Activated T-helper 17 cell treated with anti-CD3 and anti-CD28 coated beads, Interleukin-2, amount 50 U/mL, for 72 hours (primary cell): ENCODE measurements at regions not wholly inside any gene's neighbourhood (a gene's known extent, or its start where the extent isn't known, plus 50 kb on each side); places are given as distances from the start of the nearest gene placed in this dataset.
"Not testable (repeated sequence)": the region's sequence is repeated elsewhere in the genome, so short reads cannot be mapped to it uniquely, and the experiment has no call there.

Experiments used
- ATAC-seq: fragments of 150-1000 bp; cut with Tn5 transposase; replicated peaks from 2 replicates; pipeline ENCODE4 v1.10.0; 2021; ENCODE audit warnings: mild to moderate bottlenecking, moderate library complexity
- H3K27ac Mint-ChIP-seq: one replicate; pipeline ENCODE4 v1.8.0; 2022; ENCODE audit warnings: mixed read lengths
- H3K27me3 Mint-ChIP-seq: one replicate; pipeline ENCODE4 v1.8.0; 2022; ENCODE audit warnings: mixed read lengths
- H3K36me3 Mint-ChIP-seq: one replicate; pipeline ENCODE4 v1.8.0; 2022; ENCODE audit warnings: low read depth, mild to moderate bottlenecking, mixed read lengths
- H3K4me1 Mint-ChIP-seq: one replicate; pipeline ENCODE4 v1.8.0; 2022; ENCODE audit warnings: mixed read lengths
- H3K4me3 Mint-ChIP-seq: one replicate; pipeline ENCODE4 v1.8.0; 2022; ENCODE audit warnings: mild to moderate bottlenecking, mixed read lengths
- H3K9me3 Mint-ChIP-seq: one replicate; pipeline ENCODE4 v1.8.0; 2022; ENCODE audit warnings: mixed read lengths

GRCh38 chr2:58702302-58702885 lies 461.3 kb upstream of the FANCL start:
- no peak overlapping the region for H3K27ac Mint-ChIP-seq
- no peak overlapping the region for H3K4me3 Mint-ChIP-seq
- H3K36me3 Mint-ChIP-seq: no peaks in the 10 kb centered on the region
- no peak for ATAC-seq
- no peaks in the 10 kb centered on the region for H3K4me1 Mint-ChIP-seq
- peaks cover 4% of the 10 kb centered on the region for H3K27me3 Mint-ChIP-seq
- H3K9me3 Mint-ChIP-seq: no peaks in the 10 kb centered on the region

GRCh38 chr2:58701688-58702301 lies 460.7 kb upstream of the FANCL start:
- Mint-ChIP-seq H3K9me3 (no peaks in the 10 kb centered on the region), H3K36me3 (no peaks in the 10 kb centered on the region), H3K4me3 (no peak overlapping the region), H3K27ac (no peak overlapping the region), H3K27me3 (peaks cover 4% of the 10 kb centered on the region), H3K4me1 (no peaks in the 10 kb centered on the region)
- ATAC-seq: no peak

DNA sequence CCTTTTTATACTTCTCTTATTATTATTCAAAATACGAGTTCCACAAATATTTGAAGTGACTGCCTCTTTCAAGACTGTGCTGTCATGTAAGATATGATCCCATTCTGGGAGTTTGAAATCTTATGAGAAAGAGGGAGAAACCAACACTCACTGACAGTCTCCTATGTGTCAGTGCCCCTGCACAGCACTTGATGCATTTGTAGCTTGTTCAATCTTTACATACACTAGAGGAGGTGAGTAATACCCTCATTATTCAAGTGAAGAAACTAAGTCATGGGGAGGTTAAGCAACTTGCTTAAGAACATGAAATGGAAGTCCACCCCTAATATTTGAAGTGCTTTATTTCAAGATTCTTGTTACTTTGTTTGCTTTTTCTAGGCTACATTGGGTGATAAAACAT lies 459.5 kb upstream of the FANCL start:
- Mint-ChIP-seq H3K27ac (no peak overlapping the region), H3K4me3 (no peak overlapping the region), H3K9me3 (no peaks in the 10 kb centered on the region), H3K27me3 (no peaks in the 10 kb centered on the region), H3K36me3 (no peaks in the 10 kb centered on the region), H3K4me1 (no peaks in the 10 kb centered on the region)
- ATAC-seq: no peak

DNA sequence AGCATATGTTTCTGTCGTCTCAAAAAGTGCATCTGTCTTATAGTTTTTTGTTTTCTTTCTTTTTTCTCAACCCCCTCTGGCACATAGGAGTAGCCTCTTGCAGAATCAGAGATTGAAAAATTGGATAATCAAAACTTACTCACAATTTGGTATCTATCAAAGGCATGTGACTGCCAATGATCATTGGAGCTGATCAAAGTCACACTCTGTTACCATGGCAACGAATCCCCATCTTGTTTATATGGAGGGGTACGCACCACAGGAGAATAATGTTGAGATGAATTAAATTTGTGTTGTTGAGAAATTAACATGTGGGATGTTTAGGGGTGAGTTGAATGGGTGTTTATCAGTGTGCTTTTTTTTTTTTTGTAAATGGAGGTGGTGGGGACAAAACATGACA lies 458.3 kb upstream of the FANCL start:
- no peaks in the 10 kb centered on the region for H3K4me1 Mint-ChIP-seq
- no peak for ATAC-seq
- no peaks in the 10 kb centered on the region for H3K36me3 Mint-ChIP-seq
- H3K9me3 Mint-ChIP-seq: no peaks in the 10 kb centered on the region
- H3K27me3 Mint-ChIP-seq: no peaks in the 10 kb centered on the region
- H3K4me3 Mint-ChIP-seq: no peak overlapping the region
- H3K27ac Mint-ChIP-seq: no peak overlapping the region

- ATAC-seq: no peak
- no peak overlapping the region for H3K27ac Mint-ChIP-seq
- H3K9me3 Mint-ChIP-seq: no peaks in the 10 kb centered on the region
- no peaks in the 10 kb centered on the region for H3K4me1 Mint-ChIP-seq
- H3K36me3 Mint-ChIP-seq: no peaks in the 10 kb centered on the region
- H3K4me3 Mint-ChIP-seq: no peak overlapping the region
- no peaks in the 10 kb centered on the region for H3K27me3 Mint-ChIP-seq
These were observed 457.5 kb upstream of the FANCL start for GRCh38 chr2:58698620-58699019.

GRCh38 chr2:58694114-58694513 lies 453.0 kb upstream of the FANCL start:
- H3K4me1 Mint-ChIP-seq, H3K4me3 Mint-ChIP-seq, H3K27ac Mint-ChIP-seq: not testable (repeated sequence)

GRCh38 chr2:58691041-58691440 lies 449.9 kb upstream of the FANCL start:
- not testable (repeated sequence) for H3K36me3 Mint-ChIP-seq, H3K4me1 Mint-ChIP-seq, H3K27ac Mint-ChIP-seq, H3K27me3 Mint-ChIP-seq, ATAC-seq, H3K4me3 Mint-ChIP-seq
- peaks cover 15% of the 10 kb centered on the region for H3K9me3 Mint-ChIP-seq

More at GRCh38 chr2:58694114-58694513, 453.0 kb upstream of the FANCL start:
- H3K36me3 Mint-ChIP-seq, ATAC-seq, H3K27me3 Mint-ChIP-seq: not testable (repeated sequence)
- H3K9me3 Mint-ChIP-seq: peaks cover 15% of the 10 kb centered on the region

- no peak overlapping the region for H3K4me3 Mint-ChIP-seq
- H3K4me1 Mint-ChIP-seq: no peaks in the 10 kb centered on the region
- H3K27me3 Mint-ChIP-seq: peaks cover 10% of the 10 kb centered on the region
- H3K27ac Mint-ChIP-seq: no peak overlapping the region
- ATAC-seq: no peak
- H3K9me3 Mint-ChIP-seq: peaks cover 15% of the 10 kb centered on the region
- H3K36me3 Mint-ChIP-seq: no peaks in the 10 kb centered on the region
These were observed 447.7 kb upstream of the FANCL start for GRCh38 chr2:58688813-58689212.

- Mint-ChIP-seq H3K4me3 (no peak overlapping the region), H3K27ac (no peak overlapping the region), H3K9me3 (peaks cover 11% of the 10 kb centered on the region), H3K36me3 (no peaks in the 10 kb centered on the region), H3K27me3 (peaks cover 13% of the 10 kb centered on the region), H3K4me1 (no peaks in the 10 kb centered on the region)
- no peak for ATAC-seq
These were observed 445.7 kb upstream of the FANCL start for GRCh38 chr2:58686776-58687175.

DNA sequence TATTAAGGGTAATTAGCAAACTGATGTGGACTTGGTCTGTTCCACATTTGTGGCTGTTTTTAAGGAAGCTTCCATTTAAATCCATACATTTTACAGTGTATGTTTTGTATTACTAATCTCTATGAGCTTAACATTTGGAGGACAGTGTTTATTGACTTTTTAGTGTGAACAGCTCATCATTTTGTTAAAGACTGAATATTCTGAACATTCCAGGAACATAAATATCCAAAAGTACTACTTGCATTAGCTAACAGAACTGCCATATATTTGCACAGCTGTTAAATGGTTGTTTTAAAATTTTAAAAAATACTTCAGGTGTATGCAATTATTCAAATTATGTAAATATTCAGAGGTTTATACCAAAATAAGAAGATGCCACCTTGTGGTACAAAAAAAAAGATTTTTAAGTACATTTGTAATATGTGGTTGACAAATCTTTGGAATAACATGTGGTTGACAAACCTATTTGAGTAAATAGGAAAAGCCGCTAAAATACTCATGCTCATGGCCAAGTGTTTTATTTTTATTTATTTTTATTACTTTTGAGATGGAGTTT lies 439.7 kb upstream of the FANCL start:
- ATAC-seq: no peak
- Mint-ChIP-seq H3K9me3 (peaks cover 3% of the 10 kb centered on the region), H3K4me1 (no peaks in the 10 kb centered on the region), H3K27ac (no peak overlapping the region), H3K27me3 (peaks cover 9% of the 10 kb centered on the region), H3K4me3 (no peak overlapping the region), H3K36me3 (no peaks in the 10 kb centered on the region)

DNA sequence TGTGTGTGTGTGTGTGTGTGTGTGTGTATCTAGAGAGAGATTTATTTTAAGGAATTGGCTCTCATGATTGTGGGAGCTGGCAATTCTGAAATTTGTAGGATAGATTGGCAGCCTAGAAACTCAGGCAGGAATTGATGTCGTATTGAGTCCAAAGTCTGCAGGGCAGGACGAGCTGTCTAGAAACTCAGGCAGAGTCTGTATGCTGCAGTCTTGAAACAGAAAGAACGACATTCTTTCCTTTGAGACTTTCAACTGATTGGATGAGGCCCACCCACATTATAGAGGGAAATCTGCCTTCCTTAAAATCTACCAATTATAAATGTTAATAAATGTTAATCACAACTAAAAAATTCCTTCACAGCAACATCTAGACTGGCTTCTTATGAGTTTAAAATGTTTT lies 436.6 kb upstream of the FANCL start:
- no peak overlapping the region for H3K27ac Mint-ChIP-seq
- no peaks in the 10 kb centered on the region for H3K27me3 Mint-ChIP-seq
- no peak for ATAC-seq
- H3K4me3 Mint-ChIP-seq: no peak overlapping the region
- peaks cover 3% of the 10 kb centered on the region for H3K9me3 Mint-ChIP-seq
- no peaks in the 10 kb centered on the region for H3K4me1 Mint-ChIP-seq
- H3K36me3 Mint-ChIP-seq: no peaks in the 10 kb centered on the region

DNA sequence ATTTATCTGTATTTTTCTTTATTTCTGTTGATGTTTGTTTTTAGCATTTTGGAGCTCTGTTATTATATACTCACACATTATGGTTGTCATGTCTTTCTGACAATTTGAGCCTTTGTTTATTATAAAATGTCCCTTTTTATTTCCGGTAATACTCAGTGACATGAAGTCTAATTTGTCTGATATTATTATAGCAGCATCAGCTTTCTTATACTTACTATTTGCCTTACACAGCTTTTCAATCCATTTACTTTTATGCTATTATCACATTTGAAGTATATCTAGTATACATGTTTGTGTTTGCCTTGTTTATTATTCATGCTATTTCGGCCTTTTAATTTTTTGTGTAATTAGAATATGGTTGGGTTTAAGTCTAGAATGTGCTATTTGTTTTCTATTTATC lies 430.6 kb upstream of the FANCL start:
- Mint-ChIP-seq H3K36me3 (no peaks in the 10 kb centered on the region), H3K4me1 (no peaks in the 10 kb centered on the region), H3K9me3 (peaks cover 3% of the 10 kb centered on the region), H3K27me3 (no peaks in the 10 kb centered on the region), H3K4me3 (no peak overlapping the region), H3K27ac (no peak overlapping the region)
- ATAC-seq: no peak

- H3K27ac Mint-ChIP-seq: no peak overlapping the region
- H3K27me3 Mint-ChIP-seq: no peaks in the 10 kb centered on the region
- no peak overlapping the region for H3K4me3 Mint-ChIP-seq
- no peaks in the 10 kb centered on the region for H3K36me3 Mint-ChIP-seq
- no peaks in the 10 kb centered on the region for H3K4me1 Mint-ChIP-seq
- ATAC-seq: no peak
- H3K9me3 Mint-ChIP-seq: no peaks in the 10 kb centered on the region
These were observed 428.9 kb upstream of the FANCL start for GRCh38 chr2:58669998-58670397.

- no peaks in the 10 kb centered on the region for H3K27me3 Mint-ChIP-seq
- H3K36me3 Mint-ChIP-seq: no peaks in the 10 kb centered on the region
- no peak overlapping the region for H3K27ac Mint-ChIP-seq
- no peak for ATAC-seq
- no peaks in the 10 kb centered on the region for H3K9me3 Mint-ChIP-seq
- no peaks in the 10 kb centered on the region for H3K4me1 Mint-ChIP-seq
- H3K4me3 Mint-ChIP-seq: no peak overlapping the region
These were observed 426.1 kb upstream of the FANCL start for GRCh38 chr2:58667137-58667774.

DNA sequence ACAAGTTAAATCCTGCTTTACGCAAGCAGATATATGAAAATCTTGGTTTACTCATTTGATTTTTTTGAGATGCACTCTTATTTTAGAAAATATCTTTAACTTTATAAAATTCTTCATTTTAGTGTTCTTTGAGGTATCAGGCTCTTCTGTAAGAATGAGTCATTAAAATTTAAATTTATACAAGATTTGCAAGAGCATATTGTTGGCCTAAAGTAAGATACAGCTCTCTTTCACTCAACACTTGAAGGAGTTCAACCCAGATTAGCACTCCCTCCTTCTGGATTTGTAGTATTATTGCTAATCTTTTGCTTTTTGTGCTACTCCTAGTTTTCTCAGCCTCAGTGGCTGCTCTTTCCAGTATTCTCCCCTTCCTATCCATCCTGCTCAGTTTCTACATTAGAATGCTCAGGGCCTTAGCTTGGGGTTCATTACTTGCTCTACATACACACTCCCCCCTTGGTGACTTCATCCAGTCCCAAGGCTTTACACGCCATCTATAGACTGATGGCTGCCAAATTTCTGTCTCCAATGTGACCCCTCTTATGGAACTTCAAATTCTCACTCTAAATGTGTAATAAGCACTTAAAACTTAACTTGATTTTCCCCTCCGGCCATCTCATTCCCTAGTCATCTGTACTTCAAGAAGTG lies 425.3 kb upstream of the FANCL start:
- ATAC-seq: no peak
- H3K27me3 Mint-ChIP-seq: no peaks in the 10 kb centered on the region
- no peaks in the 10 kb centered on the region for H3K36me3 Mint-ChIP-seq
- no peaks in the 10 kb centered on the region for H3K9me3 Mint-ChIP-seq
- H3K4me1 Mint-ChIP-seq: no peaks in the 10 kb centered on the region
- H3K27ac Mint-ChIP-seq: no peak overlapping the region
- H3K4me3 Mint-ChIP-seq: no peak overlapping the region
